ENCODE measurements at regions not wholly inside any gene's neighbourhood (a gene's known extent, or its start where the extent isn't known, plus 50 kb on each side); places are given as distances from the start of the nearest gene placed in this dataset.

DNA sequence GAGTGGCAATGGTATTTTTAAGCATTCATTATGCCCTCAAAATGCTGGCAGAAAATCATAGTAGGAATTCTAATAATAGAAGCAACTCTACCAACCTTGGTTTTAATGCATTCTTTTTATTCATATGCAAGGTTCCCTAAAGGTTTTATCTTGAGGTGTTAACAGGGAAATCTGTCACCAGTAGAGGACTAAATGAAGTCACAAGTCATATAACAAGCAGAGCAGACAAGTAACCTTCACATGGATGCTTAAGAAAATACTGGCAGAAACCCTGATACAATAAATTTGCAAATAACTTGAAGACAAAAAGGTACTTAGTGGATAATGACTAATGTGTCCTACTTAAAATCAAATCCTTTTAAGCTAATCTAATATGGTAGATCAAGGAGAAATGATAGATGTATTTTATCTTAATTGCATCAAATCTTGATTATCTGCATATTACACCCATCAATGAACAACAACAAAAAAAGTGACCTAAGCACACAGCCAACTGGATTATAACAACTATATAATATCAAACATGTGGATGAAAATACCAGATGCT lies 73.3 kb downstream of the RFC3 start:
- Histone ChIP-seq H3K27ac (ENCODE audit: low read depth in 1 of 2, low read length in 1 of 2) (no peak overlapping the region), H3K36me3 (ENCODE audit: control insufficient read depth in 2 of 2, insufficient read depth in 2 of 2, low read length in 1 of 2) (no peaks in the 10 kb centered on the region), H3K4me3 (ENCODE audit: low read length in 2 of 2) (no peak overlapping the region), H3K27me3 (ENCODE audit: control insufficient read depth in 2 of 2, insufficient read depth in 1 of 2, low read length in 1 of 2) (no peaks in the 10 kb centered on the region), H3K9me3 (ENCODE audit: control insufficient read depth in 2 of 2, insufficient read depth in 1 of 2, low read length in 1 of 2) (peaks cover 3 to 4% of the 10 kb centered on the region in 2 donors), H3K4me1 (ENCODE audit: control insufficient read depth in 2 of 2, insufficient read depth in 2 of 2, low read length in 2 of 2) (no peaks in the 10 kb centered on the region)
- DNase-seq (ENCODE audit: low read depth in 6 of 9, low spot score in 9 of 9), result no peak

DNA sequence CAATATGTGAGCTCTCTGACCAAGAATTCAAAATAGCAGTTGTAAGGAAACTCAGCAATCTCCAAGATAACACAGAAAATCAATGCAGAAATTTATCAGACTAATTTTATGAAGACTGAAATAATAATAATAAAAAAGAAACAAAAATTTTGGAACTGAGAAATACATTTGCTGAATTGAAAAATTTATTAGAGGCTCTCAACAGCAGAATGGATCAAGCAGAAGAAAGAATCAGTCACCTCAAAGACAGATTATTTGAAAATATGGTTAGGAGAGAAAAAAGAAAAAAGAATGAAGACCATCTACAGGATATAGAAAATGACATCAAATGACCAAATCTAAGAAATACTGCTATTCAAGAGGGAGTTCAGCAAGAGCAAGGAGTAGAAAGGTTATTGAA lies 75.6 kb downstream of the RFC3 start:
- H3K27ac ChIP-seq (ENCODE audit: low read depth in 1 of 2, low read length in 1 of 2), result no peak overlapping the region
- H3K4me1 ChIP-seq (ENCODE audit: control insufficient read depth in 2 of 2, insufficient read depth in 2 of 2, low read length in 2 of 2), result no peaks in the 10 kb centered on the region
- no peaks in the 10 kb centered on the region for H3K27me3 ChIP-seq (ENCODE audit: control insufficient read depth in 2 of 2, insufficient read depth in 1 of 2, low read length in 1 of 2)
- no peaks in the 10 kb centered on the region for H3K36me3 ChIP-seq (ENCODE audit: control insufficient read depth in 2 of 2, insufficient read depth in 2 of 2, low read length in 1 of 2)
- no peak for DNase-seq (ENCODE audit: low read depth in 6 of 9, low spot score in 9 of 9)
- no peak overlapping the region for H3K4me3 ChIP-seq (ENCODE audit: low read length in 2 of 2)
- H3K9me3 ChIP-seq (ENCODE audit: control insufficient read depth in 2 of 2, insufficient read depth in 1 of 2, low read length in 1 of 2), result peaks cover 3 to 4% of the 10 kb centered on the region in 2 donors

DNA sequence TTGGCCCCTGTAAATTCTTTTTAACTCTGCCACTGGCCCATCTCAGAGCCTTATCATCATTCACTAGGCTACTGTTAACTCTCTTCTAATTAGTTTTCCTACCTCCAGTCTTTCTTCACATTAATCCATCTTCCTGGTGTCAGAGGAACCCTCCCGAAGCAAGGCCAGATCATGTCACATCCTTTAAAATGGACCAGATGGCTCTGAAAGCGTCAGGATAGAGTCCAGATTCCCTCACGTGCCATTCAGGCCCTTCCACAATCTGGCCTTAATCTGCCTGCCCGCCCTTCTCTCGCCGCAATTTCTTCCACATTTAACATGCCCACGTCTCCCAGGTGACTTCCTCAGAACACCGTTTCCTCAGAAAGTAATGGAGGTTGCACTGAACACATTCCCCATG lies 86.5 kb downstream of the RFC3 start:
- Histone ChIP-seq H3K36me3 (ENCODE audit: control insufficient read depth in 2 of 2, insufficient read depth in 2 of 2, low read length in 1 of 2) (no peaks in the 10 kb centered on the region), H3K27ac (ENCODE audit: low read depth in 1 of 2, low read length in 1 of 2) (no peak overlapping the region), H3K4me1 (ENCODE audit: control insufficient read depth in 2 of 2, insufficient read depth in 2 of 2, low read length in 2 of 2) (no peaks in the 10 kb centered on the region), H3K27me3 (ENCODE audit: control insufficient read depth in 2 of 2, insufficient read depth in 1 of 2, low read length in 1 of 2) (no peaks in the 10 kb centered on the region), H3K9me3 (ENCODE audit: control insufficient read depth in 2 of 2, insufficient read depth in 1 of 2, low read length in 1 of 2) (no peaks in the 10 kb centered on the region), H3K4me3 (ENCODE audit: low read length in 2 of 2) (no peak overlapping the region)
- WGBS, result 94% methylated on average over 8 of the region's 8 CpGs
- DNase-seq (ENCODE audit: low read depth in 6 of 9, low spot score in 9 of 9), result no peak

DNA sequence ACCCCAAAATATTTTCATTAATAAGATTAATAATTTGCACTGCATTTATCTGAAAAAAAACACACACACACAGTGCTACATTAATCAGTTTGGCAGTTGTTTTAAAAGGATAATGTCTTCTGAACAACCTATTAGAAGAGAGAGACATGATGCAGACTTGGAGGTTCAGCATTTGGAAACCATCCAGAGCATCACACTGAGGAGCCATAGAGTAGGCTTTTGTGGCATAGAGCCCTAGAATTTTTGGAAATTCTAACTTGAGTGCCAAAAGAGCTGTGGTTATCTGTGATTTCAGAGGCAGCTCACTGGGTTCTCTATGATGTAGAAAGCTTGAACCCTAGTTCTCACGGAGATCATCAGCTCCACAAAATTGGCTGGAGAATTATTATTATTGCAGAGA lies 90.2 kb downstream of the RFC3 start:
- Histone ChIP-seq H3K27ac (ENCODE audit: low read depth in 1 of 2, low read length in 1 of 2) (no peak overlapping the region), H3K27me3 (ENCODE audit: control insufficient read depth in 2 of 2, insufficient read depth in 1 of 2, low read length in 1 of 2) (no peaks in the 10 kb centered on the region), H3K36me3 (ENCODE audit: control insufficient read depth in 2 of 2, insufficient read depth in 2 of 2, low read length in 1 of 2) (no peaks in the 10 kb centered on the region), H3K4me1 (ENCODE audit: control insufficient read depth in 2 of 2, insufficient read depth in 2 of 2, low read length in 2 of 2) (no peaks in the 10 kb centered on the region), H3K9me3 (ENCODE audit: control insufficient read depth in 2 of 2, insufficient read depth in 1 of 2, low read length in 1 of 2) (no peaks in the 10 kb centered on the region), H3K4me3 (ENCODE audit: low read length in 2 of 2) (no peak overlapping the region)
- WGBS, result 98% methylated on average over 1 of the region's 1 CpG
- no peak for DNase-seq (ENCODE audit: low read depth in 6 of 9, low spot score in 9 of 9)

DNA sequence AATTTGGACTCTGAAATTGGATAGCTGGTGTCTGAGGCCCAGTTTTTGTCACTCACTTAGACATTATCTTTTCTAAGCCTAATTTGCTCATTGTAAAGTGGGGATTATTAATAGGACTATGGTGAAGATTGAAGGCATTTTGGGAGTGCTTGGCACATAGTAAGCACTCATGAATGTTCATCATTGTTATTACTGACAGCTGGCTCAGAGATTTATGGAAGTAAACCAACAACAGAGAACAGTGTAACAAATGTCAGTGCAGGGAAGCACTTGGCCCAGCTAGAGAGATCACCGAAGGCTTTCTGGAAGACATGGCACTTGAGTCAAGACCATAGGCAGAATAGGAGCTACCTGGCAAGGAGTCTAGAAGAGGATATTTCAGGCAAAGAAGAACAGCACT lies 92.3 kb downstream of the RFC3 start:
- H3K27ac ChIP-seq (ENCODE audit: low read depth in 1 of 2, low read length in 1 of 2), result no peak overlapping the region
- no peak overlapping the region for H3K4me3 ChIP-seq (ENCODE audit: low read length in 2 of 2)
- WGBS, result 100% methylated on average over 1 of the region's 1 CpG
- no peak for DNase-seq (ENCODE audit: low read depth in 6 of 9, low spot score in 9 of 9)
- no peaks in the 10 kb centered on the region for H3K27me3 ChIP-seq (ENCODE audit: control insufficient read depth in 2 of 2, insufficient read depth in 1 of 2, low read length in 1 of 2)
- H3K4me1 ChIP-seq (ENCODE audit: control insufficient read depth in 2 of 2, insufficient read depth in 2 of 2, low read length in 2 of 2), result no peaks in the 10 kb centered on the region
- no peaks in the 10 kb centered on the region for H3K36me3 ChIP-seq (ENCODE audit: control insufficient read depth in 2 of 2, insufficient read depth in 2 of 2, low read length in 1 of 2)
- no peaks in the 10 kb centered on the region for H3K9me3 ChIP-seq (ENCODE audit: control insufficient read depth in 2 of 2, insufficient read depth in 1 of 2, low read length in 1 of 2)

DNA sequence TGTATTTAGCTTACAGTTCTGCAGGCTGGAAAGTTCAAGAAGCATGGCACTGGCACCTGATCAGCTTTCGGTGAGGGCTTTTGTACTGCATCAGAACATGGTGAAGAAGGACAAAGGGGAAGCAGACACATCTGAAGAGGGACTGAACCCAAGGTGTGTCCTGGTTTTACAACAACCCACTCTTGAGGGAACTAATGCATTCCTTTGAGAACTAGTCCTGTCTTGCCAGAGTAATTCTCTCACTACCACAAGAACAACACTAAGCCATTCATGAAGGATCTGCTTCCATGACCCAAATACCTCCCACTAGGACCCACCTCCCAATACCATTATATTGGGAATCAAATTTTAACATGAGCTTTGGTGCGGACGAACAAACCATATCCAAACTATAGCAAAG lies 93.6 kb downstream of the RFC3 start:
- Histone ChIP-seq H3K27ac (ENCODE audit: low read depth in 1 of 2, low read length in 1 of 2) (no peak overlapping the region), H3K4me1 (ENCODE audit: control insufficient read depth in 2 of 2, insufficient read depth in 2 of 2, low read length in 2 of 2) (no peaks in the 10 kb centered on the region), H3K36me3 (ENCODE audit: control insufficient read depth in 2 of 2, insufficient read depth in 2 of 2, low read length in 1 of 2) (no peaks in the 10 kb centered on the region), H3K4me3 (ENCODE audit: low read length in 2 of 2) (no peak overlapping the region), H3K27me3 (ENCODE audit: control insufficient read depth in 2 of 2, insufficient read depth in 1 of 2, low read length in 1 of 2) (no peaks in the 10 kb centered on the region), H3K9me3 (ENCODE audit: control insufficient read depth in 2 of 2, insufficient read depth in 1 of 2, low read length in 1 of 2) (no peaks in the 10 kb centered on the region)
- DNase-seq (ENCODE audit: low read depth in 6 of 9, low spot score in 9 of 9), result no peak
- 98% methylated on average over 3 of the region's 3 CpGs for WGBS

DNA sequence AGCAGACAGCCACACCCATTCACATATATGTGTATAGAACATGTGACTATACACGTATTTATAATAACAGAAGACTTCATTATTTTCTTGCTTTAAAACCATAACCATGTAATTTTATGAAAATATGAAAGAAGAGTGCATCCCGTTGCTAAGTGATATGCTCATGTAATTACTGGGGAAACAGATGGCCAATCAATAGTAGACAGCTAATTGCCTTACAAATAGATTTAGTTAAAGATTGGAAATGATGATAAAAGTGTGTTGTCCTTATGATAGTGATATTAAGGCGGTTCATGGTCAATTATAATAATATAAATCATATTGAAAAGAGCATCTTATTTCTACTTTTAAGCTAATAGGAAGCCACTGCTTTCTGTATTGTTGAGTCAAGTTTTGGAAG lies 95.9 kb downstream of the RFC3 start:
- Histone ChIP-seq H3K27ac (ENCODE audit: low read depth in 1 of 2, low read length in 1 of 2) (no peak overlapping the region), H3K9me3 (ENCODE audit: control insufficient read depth in 2 of 2, insufficient read depth in 1 of 2, low read length in 1 of 2) (no peaks in the 10 kb centered on the region), H3K27me3 (ENCODE audit: control insufficient read depth in 2 of 2, insufficient read depth in 1 of 2, low read length in 1 of 2) (no peaks in the 10 kb centered on the region), H3K36me3 (ENCODE audit: control insufficient read depth in 2 of 2, insufficient read depth in 2 of 2, low read length in 1 of 2) (no peaks in the 10 kb centered on the region), H3K4me1 (ENCODE audit: control insufficient read depth in 2 of 2, insufficient read depth in 2 of 2, low read length in 2 of 2) (no peaks in the 10 kb centered on the region), H3K4me3 (ENCODE audit: low read length in 2 of 2) (no peak overlapping the region)
- 97% methylated on average over 3 of the region's 3 CpGs for WGBS
- no peak for DNase-seq (ENCODE audit: low read depth in 6 of 9, low spot score in 9 of 9)

DNA sequence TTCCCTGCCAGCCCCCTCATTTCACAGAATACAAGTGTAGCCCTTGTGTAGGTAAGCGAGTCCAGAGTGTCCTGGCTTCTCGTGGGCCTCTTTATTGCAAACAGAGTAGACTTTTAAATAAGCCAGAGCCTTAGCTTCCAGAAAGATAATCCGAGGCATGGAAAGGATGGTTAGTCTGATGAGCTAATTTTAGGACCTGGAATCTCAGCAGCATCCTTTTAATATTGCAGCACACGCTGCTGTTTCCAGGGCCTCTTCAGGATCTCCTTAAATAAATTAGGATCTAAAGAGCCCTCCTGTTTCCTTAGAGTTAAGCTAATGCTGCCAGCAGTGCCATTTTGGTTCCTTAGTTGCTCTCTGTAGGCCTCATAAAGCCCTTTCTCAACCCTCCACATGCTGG lies 99.2 kb downstream of the RFC3 start:
- no peaks in the 10 kb centered on the region for H3K9me3 ChIP-seq (ENCODE audit: control insufficient read depth in 2 of 2, insufficient read depth in 1 of 2, low read length in 1 of 2)
- H3K4me1 ChIP-seq (ENCODE audit: control insufficient read depth in 2 of 2, insufficient read depth in 2 of 2, low read length in 2 of 2), result no peaks in the 10 kb centered on the region
- H3K36me3 ChIP-seq (ENCODE audit: control insufficient read depth in 2 of 2, insufficient read depth in 2 of 2, low read length in 1 of 2), result no peaks in the 10 kb centered on the region
- H3K4me3 ChIP-seq (ENCODE audit: low read length in 2 of 2), result no peak overlapping the region
- DNase-seq (ENCODE audit: low read depth in 6 of 9, low spot score in 9 of 9), result no peak
- no peak overlapping the region for H3K27ac ChIP-seq (ENCODE audit: low read depth in 1 of 2, low read length in 1 of 2)
- no peaks in the 10 kb centered on the region for H3K27me3 ChIP-seq (ENCODE audit: control insufficient read depth in 2 of 2, insufficient read depth in 1 of 2, low read length in 1 of 2)
- 97% methylated on average over 4 of the region's 4 CpGs for whole genome bisulfite sequencing

DNA sequence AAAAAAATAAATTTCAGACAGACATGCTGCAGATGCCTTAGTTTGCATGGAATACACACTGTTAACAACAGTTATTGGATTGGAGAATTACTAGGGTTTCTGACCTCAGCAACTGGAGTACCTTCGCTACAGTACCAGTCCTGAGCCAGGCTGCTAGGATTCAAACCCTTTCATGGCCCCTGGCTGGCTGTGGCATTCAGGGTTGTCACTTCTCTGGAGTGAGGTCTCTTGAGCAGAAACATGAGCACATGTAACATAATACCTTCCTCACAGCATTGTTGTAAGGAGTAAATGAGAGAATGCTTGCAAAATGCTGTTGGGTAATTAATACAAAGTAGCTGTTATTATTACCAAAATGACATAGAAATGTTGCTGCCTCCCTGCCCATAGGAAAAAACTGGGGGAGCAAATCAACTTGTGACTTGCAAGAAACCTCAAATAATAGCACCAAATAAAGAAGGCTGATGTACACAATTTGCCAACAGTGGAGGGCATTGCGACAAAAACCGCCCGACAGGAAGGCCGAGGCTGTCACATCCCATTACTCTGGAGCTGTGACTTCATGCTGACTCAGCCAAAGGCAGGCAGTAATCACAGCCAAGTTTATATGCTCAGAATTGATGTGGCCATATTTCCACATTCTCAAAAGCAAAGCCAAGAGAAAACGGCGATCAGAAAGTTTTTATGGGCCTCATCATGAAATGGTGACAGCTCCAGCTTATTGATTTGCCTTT lies 100.4 kb downstream of the RFC3 start:
- Histone ChIP-seq H3K4me1 (ENCODE audit: control insufficient read depth in 2 of 2, insufficient read depth in 2 of 2, low read length in 2 of 2) (no peaks in the 10 kb centered on the region), H3K27ac (ENCODE audit: low read depth in 1 of 2, low read length in 1 of 2) (no peak overlapping the region), H3K27me3 (ENCODE audit: control insufficient read depth in 2 of 2, insufficient read depth in 1 of 2, low read length in 1 of 2) (no peaks in the 10 kb centered on the region), H3K36me3 (ENCODE audit: control insufficient read depth in 2 of 2, insufficient read depth in 2 of 2, low read length in 1 of 2) (no peaks in the 10 kb centered on the region), H3K4me3 (ENCODE audit: low read length in 2 of 2) (no peak overlapping the region), H3K9me3 (ENCODE audit: control insufficient read depth in 2 of 2, insufficient read depth in 1 of 2, low read length in 1 of 2) (no peaks in the 10 kb centered on the region)
- WGBS, result 94% methylated on average over 7 of the region's 7 CpGs
- no peak for DNase-seq (ENCODE audit: low read depth in 6 of 9, low spot score in 9 of 9)

Measured in thymus (tissue), 11 donors.